ENCODE measurements at regions not wholly inside any gene's neighbourhood (a gene's known extent, or its start where the extent isn't known, plus 50 kb on each side); places are given as distances from the start of the nearest gene placed in this dataset.

- intact Hi-C loops (cut with micrococcal nuclease), result no loop called here
- Mint-ChIP-seq H3K27me3 (no peaks in the 10 kb centered on the region), H3K9me3 (no peaks in the 10 kb centered on the region), H3K36me3 (ENCODE audit: low read depth) (no peaks in the 10 kb centered on the region), H3K4me3 (no peak overlapping the region), H3K27ac (no peak overlapping the region), H3K4me1 (peaks cover 28% of the 10 kb centered on the region)
- ATAC-seq (ENCODE audit: low read depth) (no peak), DNase-seq (no peak)
- no peak for TF ChIP-seq CTCF (IDR thresholded peaks at IDR 0.05)
- ChIA-PET POLR2A (interaction anchor here (0.7 to 2.3 kb wide), 4 partner anchors 35 to 90 kb away, joined by 3 to 15 read pairs (median 6); partner anchors contain the start of gene PICALM), CTCF (interaction anchor here (1.8 kb wide), 1 partner anchor 35 kb away, joined by 9 read pairs; no protein-coding TSS in a partner anchor)
Observed at GRCh38 chr11:86158704-86159580, 85.6 kb upstream of the EED start.

GRCh38 chr11:86157797-86158378, 86.7 kb upstream of the EED start:
- no peak for DNase-seq
- Mint-ChIP-seq H3K27me3 (no peaks in the 10 kb centered on the region), H3K9me3 (no peaks in the 10 kb centered on the region), H3K27ac (no peak overlapping the region), H3K4me3 (no peak overlapping the region), H3K4me1 (peaks cover 28% of the 10 kb centered on the region), H3K36me3 (ENCODE audit: low read depth) (no peaks in the 10 kb centered on the region)
- ChIA-PET CTCF (no interaction called here), POLR2A (interaction anchor here (0.7 to 0.8 kb wide), 3 partner anchors 22 to 42 kb away, joined by 3 to 4 read pairs (median 3); no protein-coding TSS in a partner anchor)
- no peak for TF ChIP-seq CTCF (IDR thresholded peaks at IDR 0.05)
- intact Hi-C loops (cut with micrococcal nuclease), result loop anchor here (2.0 kb wide), 1 partner anchor 27 kb away; no protein-coding TSS in a partner anchor
- no peak for ATAC-seq (ENCODE audit: low read depth)

- H3K27me3 Mint-ChIP-seq, result no peaks in the 10 kb centered on the region
- H3K9me3 Mint-ChIP-seq, result no peaks in the 10 kb centered on the region
- peaks cover 28% of the 10 kb centered on the region for H3K4me1 Mint-ChIP-seq
- no peak for DNase-seq
- POLR2A ChIA-PET, result no interaction called here
- H3K4me3 Mint-ChIP-seq, result no peak overlapping the region
- no peak overlapping the region for H3K27ac Mint-ChIP-seq
- CTCF ChIA-PET, result interaction anchor here (0.5 to 0.9 kb wide), 2 partner anchors 114 to 1768 kb away, joined by 3 read pairs; no protein-coding TSS in a partner anchor
- no peak for TF ChIP-seq CTCF (IDR thresholded peaks at IDR 0.05)
- no peaks in the 10 kb centered on the region for H3K36me3 Mint-ChIP-seq (ENCODE audit: low read depth)
- ATAC-seq (ENCODE audit: low read depth), result no peak
- intact Hi-C loops (cut with micrococcal nuclease), result loop anchor here (2.0 kb wide), 1 partner anchor 28 kb away; no protein-coding TSS in a partner anchor
Observed at GRCh38 chr11:86156397-86156955, 87.6 kb upstream of the PICALM start.

- Mint-ChIP-seq H3K36me3 (ENCODE audit: low read depth) (no peaks in the 10 kb centered on the region), H3K27ac (no peak overlapping the region), H3K9me3 (no peaks in the 10 kb centered on the region), H3K4me3 (no peak overlapping the region), H3K4me1 (peaks cover 19% of the 10 kb centered on the region), H3K27me3 (no peaks in the 10 kb centered on the region)
- TF ChIP-seq CTCF (IDR thresholded peaks at IDR 0.05), result no peak
- intact Hi-C loops (cut with micrococcal nuclease), result no loop called here
- POLR2A ChIA-PET, result interaction anchor here (0.6 kb wide), 1 partner anchor 136 kb away, joined by 3 read pairs; no protein-coding TSS in a partner anchor
- DNase-seq (no peak), ATAC-seq (ENCODE audit: low read depth) (no peak)
- CTCF ChIA-PET, result no interaction called here
Observed at GRCh38 chr11:86155200-86155844, 86.4 kb upstream of the PICALM start.

Measured in activated B cell treated with CpG ODN at 0.5 μM for 24 hours (primary cell).